Karpas-422 (cell line): ENCODE measurements at regions not wholly inside any gene's neighbourhood (a gene's known extent, or its start where the extent isn't known, plus 50 kb on each side); places are given as distances from the start of the nearest gene placed in this dataset.

ENCODE experiments used
- DNase-seq: peaks from one replicate; pipeline ENCODE4 v3.0.0-alpha.2; 2015
- H2AFZ ChIP-seq: fragments of 200-600 bp; sonication (generic); 2 replicates; pipeline ENCODE4 v1.6.1; 2014; ENCODE audit warnings: antibody characterized with exemption, low read length, mixed read lengths
- H3K27ac ChIP-seq: fragments of 200-600 bp; sonication (generic); 2 replicates; pipeline ENCODE4 v1.5.1; 2014; ENCODE audit warnings: mild to moderate bottlenecking, low read length, moderate library complexity
- H3K27me3 ChIP-seq: fragments of 200-600 bp; sonication (generic); 2 replicates; pipeline ENCODE4 v1.6.1; 2014; ENCODE audit warnings: low read length, mixed read lengths
- H3K36me3 ChIP-seq: fragments of 200-600 bp; sonication (generic); 2 replicates; pipeline ENCODE4 v1.6.1; 2014; ENCODE audit warnings: low read length, mixed read lengths; ENCODE audit not compliant: insufficient read depth
- H3K4me1 ChIP-seq: fragments of 200-600 bp; sonication (generic); 2 replicates; pipeline ENCODE4 v1.6.1; 2014; ENCODE audit warnings: mild to moderate bottlenecking, low read length, mixed read lengths
- H3K4me2 ChIP-seq: fragments of 200-600 bp; sonication (generic); 2 replicates; pipeline ENCODE4 v1.6.1; 2014; ENCODE audit warnings: low read length, low read depth, mild to moderate bottlenecking; ENCODE audit not compliant: poor library complexity, severe bottlenecking
- H3K4me3 ChIP-seq: fragments of 200-600 bp; sonication (generic); 2 replicates; pipeline ENCODE4 v1.5.1; 2014; ENCODE audit warnings: mild to moderate bottlenecking, antibody characterized with exemption, low read length, mixed read lengths
- H3K79me2 ChIP-seq: fragments of 200-600 bp; sonication (generic); 2 replicates; pipeline ENCODE4 v1.6.1; 2014; ENCODE audit warnings: mild to moderate bottlenecking, low read length, mixed read lengths
- H3K9ac ChIP-seq: fragments of 200-600 bp; sonication (generic); 2 replicates; pipeline ENCODE4 v1.6.0; 2014; ENCODE audit warnings: low read length
- H3K9me2 ChIP-seq: fragments of 200-600 bp; sonication (generic), shearing (Covaris generic); replicated peaks from 2 replicates; pipeline ENCODE4 v1.6.0; 2014; ENCODE audit warnings: mild to moderate bottlenecking, low read length, moderate library complexity; ENCODE audit not compliant: insufficient read depth
- H3K9me3 ChIP-seq: fragments of 300-700, 200-600 bp; sonication (generic); 2 replicates; pipeline ENCODE4 v1.6.1; 2014; ENCODE audit warnings: low read length, mixed read lengths
- H4K20me1 ChIP-seq: fragments of 200-600 bp; sonication (generic); 2 replicates; pipeline ENCODE4 v1.6.1; 2014; ENCODE audit warnings: mild to moderate bottlenecking, antibody characterized with exemption, low read length, low read depth; ENCODE audit not compliant: insufficient read depth

DNA sequence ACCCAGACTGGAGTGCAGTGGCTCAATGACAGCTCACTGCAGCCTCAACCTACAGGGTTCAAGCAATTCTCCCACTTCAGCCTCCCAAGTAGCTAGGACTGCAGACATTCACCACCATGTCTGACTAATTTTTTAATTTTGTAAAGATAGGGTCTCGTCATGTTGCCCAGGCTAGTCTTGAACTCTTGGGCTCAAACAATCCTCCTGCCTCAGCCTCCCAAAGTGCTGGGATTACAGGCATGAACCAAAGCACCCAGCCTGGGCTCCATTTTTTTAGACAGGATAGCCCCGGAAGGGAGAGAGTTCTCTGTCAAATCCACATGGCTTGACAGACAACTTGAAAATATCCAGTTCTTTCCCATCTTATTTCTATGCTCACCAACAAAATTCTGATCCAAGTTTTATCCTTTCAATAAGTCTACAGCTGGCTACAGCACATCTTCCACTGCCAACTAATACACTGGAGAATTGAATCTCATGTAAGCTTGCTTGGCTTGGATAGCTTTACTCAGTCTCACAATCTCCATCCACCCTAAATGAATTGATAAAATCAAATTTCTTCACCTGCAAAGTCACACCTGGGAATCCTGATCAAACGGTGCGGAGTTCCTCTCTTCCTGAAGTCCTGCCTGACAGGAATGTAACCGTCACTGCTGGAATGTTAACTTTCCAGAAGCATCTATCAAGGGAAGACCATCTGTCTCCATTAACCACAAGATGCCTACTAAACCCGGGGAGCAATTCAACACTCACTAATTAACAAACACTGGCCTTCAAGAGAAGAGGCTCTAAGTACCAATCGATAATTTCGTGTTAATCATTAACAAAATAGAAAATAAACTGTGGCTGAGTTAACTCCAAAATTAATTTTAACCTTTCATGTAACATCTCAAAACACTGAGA lies 239.7 kb upstream of the MKLN1 start:
- no peaks in the 10 kb centered on the region; the same call in 1 of the 2 replicates for H4K20me1 ChIP-seq
- no peak overlapping the region for H3K4me2 ChIP-seq
- H3K27me3 ChIP-seq = no peaks in the 10 kb centered on the region
- H3K9me3 ChIP-seq = no peaks in the 10 kb centered on the region
- H3K9me2 ChIP-seq = no peaks in the 10 kb centered on the region
- no peak overlapping the region for H3K27ac ChIP-seq
- H3K79me2 ChIP-seq = peaks cover 96% of the 10 kb centered on the region
- no peak overlapping the region for H3K4me3 ChIP-seq
- H2AFZ ChIP-seq = no peak overlapping the region
- H3K9ac ChIP-seq = no peak overlapping the region
- H3K4me1 ChIP-seq = peaks cover 32% of the 10 kb centered on the region
- DNase-seq = no peak
- H3K36me3 ChIP-seq = peaks cover 57% of the 10 kb centered on the region

DNA sequence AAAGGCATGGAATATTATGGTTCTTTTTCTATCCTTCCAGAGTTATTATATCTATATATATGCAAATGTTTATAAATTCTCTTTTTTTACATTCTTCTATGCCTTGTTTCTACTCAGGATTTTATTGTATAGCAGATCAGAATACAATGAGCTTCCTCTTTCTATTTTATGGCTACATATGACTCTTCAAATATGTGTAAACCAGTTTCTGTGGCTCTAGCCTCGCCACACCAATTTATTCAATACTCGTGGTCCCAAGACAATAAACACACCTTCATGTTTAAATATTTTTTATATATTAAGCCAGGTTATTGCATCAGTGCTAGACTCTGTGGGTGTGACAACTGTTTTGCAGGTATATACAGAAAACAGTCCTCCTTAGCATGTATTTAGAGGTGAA lies 237.5 kb upstream of the MKLN1 start:
- DNase-seq = no peak
- Histone ChIP-seq H3K36me3 (peaks cover 50% of the 10 kb centered on the region), H4K20me1 (no peaks in the 10 kb centered on the region), H3K27ac (peak overlapping the region; percentile 35), H3K4me2 (no peak overlapping the region), H3K9me2 (no peaks in the 10 kb centered on the region), H3K27me3 (no peaks in the 10 kb centered on the region), H3K79me2 (peaks cover 96% of the 10 kb centered on the region), H3K9me3 (no peaks in the 10 kb centered on the region), H3K4me3 (no peak overlapping the region), H3K9ac (no peak overlapping the region), H2AFZ (no peak overlapping the region), H3K4me1 (peaks cover 36% of the 10 kb centered on the region)

DNA sequence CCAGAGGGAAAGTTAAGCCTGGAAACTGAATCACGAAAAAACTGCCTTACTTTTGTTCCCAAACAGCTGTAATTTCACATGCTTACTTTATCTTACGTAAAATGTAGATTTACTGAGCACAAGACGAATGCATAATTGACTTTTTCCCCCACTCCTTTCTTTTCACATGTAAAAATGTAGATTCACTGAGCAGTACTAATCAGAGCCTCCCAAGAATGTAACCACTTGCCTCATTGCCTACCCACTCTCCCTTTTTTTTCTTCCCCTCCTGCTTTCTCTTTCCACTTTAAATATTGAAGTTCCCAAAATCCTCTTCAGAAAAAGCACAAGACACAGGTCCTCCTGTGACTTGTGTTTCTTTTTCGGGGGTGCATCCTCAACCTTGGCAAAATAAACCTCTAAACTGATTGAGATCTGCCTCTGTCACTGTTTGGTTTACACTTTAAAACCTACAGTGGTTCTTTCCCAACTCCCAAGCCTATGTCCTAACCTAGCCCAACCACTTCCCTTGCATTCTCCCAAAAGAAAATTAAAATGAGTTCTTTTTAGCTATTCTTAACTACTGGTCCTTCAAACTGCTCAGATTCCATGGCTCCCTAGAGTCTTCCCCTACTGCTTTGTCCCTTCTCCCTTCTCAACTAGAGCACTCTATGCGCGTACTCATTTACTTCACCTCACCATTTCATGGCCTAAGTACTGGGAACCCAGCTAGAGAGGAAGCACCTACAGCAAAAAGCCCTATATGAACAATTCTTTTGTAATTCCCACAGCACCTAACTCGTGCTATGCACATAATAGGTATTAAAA lies 236.6 kb upstream of the MKLN1 start:
- H4K20me1 ChIP-seq = no peaks in the 10 kb centered on the region
- H3K9ac ChIP-seq = no peak overlapping the region
- peaks cover 97% of the 10 kb centered on the region for H3K79me2 ChIP-seq
- no peaks in the 10 kb centered on the region for H3K9me2 ChIP-seq
- 0 out of 2 replicates have a peak overlapping the region, but pooled peaks have one; percentile 10 for H3K27ac ChIP-seq
- no peaks in the 10 kb centered on the region for H3K27me3 ChIP-seq
- no peaks in the 10 kb centered on the region for H3K9me3 ChIP-seq
- H3K4me2 ChIP-seq = no peak overlapping the region
- H2AFZ ChIP-seq = no peak overlapping the region
- peaks cover 44% of the 10 kb centered on the region for H3K4me1 ChIP-seq
- H3K36me3 ChIP-seq = peaks cover 51% of the 10 kb centered on the region
- DNase-seq = no peak
- no peak overlapping the region for H3K4me3 ChIP-seq

DNA sequence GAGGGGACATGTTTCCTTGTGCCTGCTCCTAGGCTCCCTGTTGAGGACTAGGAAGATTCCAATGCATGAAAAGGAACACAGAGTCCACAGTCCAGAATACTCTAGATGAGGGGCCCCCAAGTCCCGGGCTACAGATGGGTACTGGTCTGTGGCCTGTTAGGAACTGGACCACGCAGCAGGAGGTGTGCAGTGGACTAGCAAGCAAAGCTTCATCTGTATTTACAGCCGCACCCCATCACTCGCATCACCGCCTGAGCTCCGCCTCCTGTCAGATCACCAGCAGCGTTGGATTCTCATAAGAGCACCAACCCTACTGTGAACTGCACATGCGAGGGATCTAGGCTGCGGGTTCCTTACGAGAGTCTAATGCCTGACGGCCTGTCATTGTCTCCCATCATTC lies 233.0 kb upstream of the MKLN1 start:
- Histone ChIP-seq H3K4me3 (no peak overlapping the region), H3K9me3 (no peaks in the 10 kb centered on the region), H2AFZ (no peak overlapping the region), H3K36me3 (peaks cover 53% of the 10 kb centered on the region), H3K9me2 (no peaks in the 10 kb centered on the region), H4K20me1 (no peaks in the 10 kb centered on the region), H3K4me1 (peaks cover 75% of the 10 kb centered on the region), H3K27me3 (no peaks in the 10 kb centered on the region), H3K27ac (no peak overlapping the region), H3K79me2 (peaks cover 100% of the 10 kb centered on the region), H3K4me2 (no peak overlapping the region), H3K9ac (no peak overlapping the region)
- DNase-seq = no peak

DNA sequence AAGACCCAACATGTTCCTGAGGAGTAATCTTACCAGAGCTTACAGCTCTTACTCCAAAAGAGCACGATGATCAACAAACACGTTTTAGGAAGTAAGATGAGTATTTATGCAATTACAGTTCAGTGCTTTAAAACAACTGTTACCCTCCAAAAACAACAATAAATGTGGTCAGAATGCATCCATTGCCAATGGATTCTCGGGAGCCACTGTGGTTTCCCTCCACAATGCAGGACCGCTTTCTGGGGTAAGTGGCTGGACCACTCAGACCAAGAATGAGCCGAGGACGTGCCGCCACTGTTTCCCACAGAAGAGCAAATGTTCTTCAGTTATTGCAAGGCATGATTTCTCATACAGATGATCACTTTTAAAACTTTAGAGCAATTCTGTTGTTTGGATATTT lies 232.3 kb upstream of the MKLN1 start:
- H2AFZ ChIP-seq = no peak overlapping the region
- H3K27ac ChIP-seq = 0 out of 2 replicates have a peak overlapping the region, but pooled peaks have one; percentile 6
- no peak overlapping the region for H3K9ac ChIP-seq
- H3K9me2 ChIP-seq = no peaks in the 10 kb centered on the region
- no peak overlapping the region for H3K4me3 ChIP-seq
- H3K79me2 ChIP-seq = peaks cover 100% of the 10 kb centered on the region
- no peaks in the 10 kb centered on the region for H4K20me1 ChIP-seq
- no peaks in the 10 kb centered on the region for H3K27me3 ChIP-seq
- peaks cover 47% of the 10 kb centered on the region for H3K36me3 ChIP-seq
- H3K9me3 ChIP-seq = no peaks in the 10 kb centered on the region
- no peak for DNase-seq
- peaks cover 76% of the 10 kb centered on the region for H3K4me1 ChIP-seq
- H3K4me2 ChIP-seq = no peak overlapping the region

DNA sequence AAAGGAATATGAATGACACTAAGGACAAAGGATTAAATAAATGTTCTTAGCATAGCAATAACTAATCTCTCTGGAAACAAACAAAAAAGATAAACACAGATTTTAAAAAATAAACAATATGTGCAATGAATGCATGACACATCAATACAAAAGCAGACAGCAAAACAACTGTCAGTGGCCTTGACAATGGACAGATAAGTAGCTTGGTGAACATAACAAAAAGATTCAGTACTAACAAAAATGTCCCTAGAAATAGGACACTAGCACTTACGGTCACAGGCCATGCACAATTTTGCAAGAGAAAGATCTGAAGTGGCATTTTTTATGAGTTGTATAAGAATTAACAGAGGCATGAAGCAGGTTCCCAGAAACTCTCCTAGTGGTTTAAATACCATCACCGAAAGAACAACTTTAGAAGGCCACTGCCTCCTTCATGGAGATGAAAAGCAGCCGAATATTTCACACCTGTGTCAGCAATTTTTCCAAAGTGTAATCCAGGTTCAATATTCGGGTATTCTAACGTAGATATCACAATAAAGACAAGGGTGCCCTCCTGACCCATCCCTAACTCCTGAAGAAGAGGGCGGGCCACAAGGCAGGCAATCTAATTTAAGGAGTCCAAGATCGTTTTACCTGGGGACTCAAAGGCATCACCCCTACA lies 231.3 kb upstream of the MKLN1 start:
- Histone ChIP-seq H3K9me2 (no peaks in the 10 kb centered on the region), H3K4me2 (no peak overlapping the region), H3K4me3 (no peak overlapping the region), H2AFZ (no peak overlapping the region), H4K20me1 (no peaks in the 10 kb centered on the region), H3K27ac (no peak overlapping the region), H3K9me3 (no peaks in the 10 kb centered on the region), H3K36me3 (peaks cover 54% of the 10 kb centered on the region), H3K4me1 (peaks cover 76% of the 10 kb centered on the region), H3K79me2 (peaks cover 100% of the 10 kb centered on the region), H3K9ac (no peak overlapping the region), H3K27me3 (no peaks in the 10 kb centered on the region)
- no peak for DNase-seq

DNA sequence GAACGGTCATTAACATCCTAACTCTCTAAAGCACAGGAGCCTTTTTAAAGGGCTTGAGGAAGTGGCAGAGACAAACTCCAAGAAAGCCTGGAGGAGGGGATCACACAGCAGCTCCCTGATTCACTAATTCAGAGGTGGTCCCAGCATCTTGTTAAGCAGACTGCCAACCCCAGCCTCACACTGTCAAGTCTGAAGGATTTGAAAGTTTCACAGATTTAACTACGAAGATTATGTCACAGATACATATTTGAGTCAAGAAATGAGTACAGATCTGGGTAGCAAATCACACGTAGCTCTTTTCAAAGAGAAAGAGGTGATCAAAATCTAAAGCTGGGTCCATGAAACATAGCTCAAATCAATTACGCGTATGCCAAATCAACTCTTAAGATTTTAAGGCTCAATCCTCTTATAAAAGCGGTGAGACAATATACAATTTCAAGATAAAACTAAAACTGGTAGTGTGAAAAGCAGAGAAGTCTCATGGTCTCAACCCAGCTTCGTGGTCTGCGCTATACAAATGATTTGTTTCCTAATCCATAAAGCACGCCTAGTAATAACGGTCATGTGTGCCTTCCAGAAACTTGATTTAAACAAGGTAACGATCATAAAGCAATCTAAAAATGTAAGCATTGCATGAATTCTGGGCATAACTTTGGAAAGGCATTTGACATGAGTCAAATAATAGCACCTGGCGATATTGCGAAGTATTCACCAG lies 229.9 kb upstream of the MKLN1 start:
- Histone ChIP-seq H3K27ac (no peak overlapping the region), H3K4me3 (no peak overlapping the region), H3K9ac (no peak overlapping the region), H3K36me3 (peaks cover 52% of the 10 kb centered on the region), H4K20me1 (no peaks in the 10 kb centered on the region), H3K4me2 (no peak overlapping the region), H3K9me3 (no peaks in the 10 kb centered on the region), H3K79me2 (peaks cover 100% of the 10 kb centered on the region), H3K9me2 (no peaks in the 10 kb centered on the region), H3K27me3 (no peaks in the 10 kb centered on the region), H2AFZ (no peak overlapping the region), H3K4me1 (peaks cover 76% of the 10 kb centered on the region)
- DNase-seq = no peak
